Heart right ventricle (tissue), 16 donors: ENCODE measurements at regions not wholly inside any gene's neighbourhood (a gene's known extent, or its start where the extent isn't known, plus 50 kb on each side); places are given as distances from the start of the nearest gene placed in this dataset.

Source experiments
- ATAC-seq, 8 donors: fragments of 200-7000 bp; cut with Tn5 transposase; one replicate each; pipeline ENCODE4 v1.9.1; 2020; ENCODE audit warnings: mild to moderate bottlenecking in 8 of 8, moderate library complexity in 8 of 8, moderate number of reproducible peaks in 1 of 8
- DNase-seq, 2 donors: peaks; one replicate each; pipeline ENCODE4 v3.0.0-alpha.2; 2020
- H3K27ac ChIP-seq, 10 donors: fragments of 200-600 bp; sonication (generic) in 2 of 10; one replicate each; pipeline versions ENCODE4 v1.5.0 to v1.8.0; 2020 to 2022; ENCODE audit warnings: mild to moderate bottlenecking in 3 of 10
- H3K27me3 ChIP-seq, 7 donors: fragments of 200-600 bp; one replicate each; pipeline ENCODE4 v1.8.0; 2021 to 2022; ENCODE audit warnings: mild to moderate bottlenecking in 2 of 7
- H3K36me3 ChIP-seq, 9 donors: fragments of 200-600 bp; sonication (generic) in 1 of 9; one replicate each; pipeline versions ENCODE4 v1.5.0 to v1.8.0; 2020 to 2022; ENCODE audit warnings: mild to moderate bottlenecking in 2 of 9
- H3K4me1 ChIP-seq, 9 donors: fragments of 200-600 bp; sonication (generic) in 1 of 9; one replicate each; pipeline versions ENCODE4 v1.5.0 to v1.8.0; 2020 to 2022; ENCODE audit warnings: mild to moderate bottlenecking in 4 of 9
- H3K4me3 ChIP-seq, 10 donors: fragments of 200-600 bp; sonication (generic) in 2 of 10; one replicate each; pipeline versions ENCODE4 v1.5.0 to v1.8.0; 2020 to 2022; ENCODE audit warnings: mild to moderate bottlenecking in 7 of 10, moderate library complexity in 2 of 10
- H3K9me3 ChIP-seq, 11 donors: fragments of 200-600 bp in 10 of 11; sonication (generic) in 2 of 11; one replicate each; pipeline versions ENCODE4 v1.5.0 to v1.8.0; 2013 to 2022; ENCODE audit warnings: mild to moderate bottlenecking in 2 of 11, control low read depth in 1 of 11, moderate library complexity in 1 of 11
- CTCF ChIP-seq, 9 donors: fragments of 200-600 bp; sonication (generic) in 2 of 9; IDR thresholded peaks; one replicate each; pipeline versions ENCODE4 v1.5.0 to v1.8.0; 2021 to 2022; ENCODE audit warnings: antibody characterized with exemption in 9 of 9, mild to moderate bottlenecking in 5 of 9, moderate library complexity in 1 of 9
- WGBS, 2 donors: extraction: QIAGEN DNeasy Blood & Tissue Kit; methylation state at CpG; one replicate each; pipeline ENCODE4 v1.1.7; 2013; ENCODE audit warnings: inconsistent platforms in 1 of 2; 5-methylcytosine and 5-hydroxymethylcytosine counted together
- intact Hi-C, 10 donors: fragments of 100-400 bp; cut with DNase I; formaldehyde crosslinking; loops; one replicate each; pipeline versions ENCODE4 v1.11.1 to v1.14.2; 2022
- donor health status: Arrhythmogenic right ventricular cardiomyopathy.
- donor health status: ischemic (EF 13 %, LVEDD 7.1; RV severe dilation, severe dysfunction).
- donor health status: healthy with polysubstance abuse.
- donor health status: DM: no; HTN: yes; CAD: no.
- donor health status: DM: no; HTN: no; CAD: no.
- donor health status: ischemic (EF 25% LVEDD 6.9; RV normal size, moderate dysfunction).
- donor health status: ischemic (EF 25% LVEDD 5.7; RV mildly dilated, moderate dysfunction).
- donor health status: healthy.
- donor health status: DM: yes; HTN: yes; CAD: no.
- donor health status: Ischemic cardiomyopathy.
- donor health status: ischemic (EF 35%, LVEDD 5.7; RV mildly dilated, moderate dysfunction).
- donor health status: nonischemic (EF 11% LVEDD 7.7; RV severe dilation, severe dysfunction).
- donor health status: DM: yes; HTN: yes; CAD: no.
- donor health status: PGD.
- donor health status: ischemic (EF 29% LVEDD 5.4; RV normal size, mild dysfunction).
- donor health status: nonischemic (EF 23%, LVEDD 6.1; RV moderate dilation, normal function).

DNA sequence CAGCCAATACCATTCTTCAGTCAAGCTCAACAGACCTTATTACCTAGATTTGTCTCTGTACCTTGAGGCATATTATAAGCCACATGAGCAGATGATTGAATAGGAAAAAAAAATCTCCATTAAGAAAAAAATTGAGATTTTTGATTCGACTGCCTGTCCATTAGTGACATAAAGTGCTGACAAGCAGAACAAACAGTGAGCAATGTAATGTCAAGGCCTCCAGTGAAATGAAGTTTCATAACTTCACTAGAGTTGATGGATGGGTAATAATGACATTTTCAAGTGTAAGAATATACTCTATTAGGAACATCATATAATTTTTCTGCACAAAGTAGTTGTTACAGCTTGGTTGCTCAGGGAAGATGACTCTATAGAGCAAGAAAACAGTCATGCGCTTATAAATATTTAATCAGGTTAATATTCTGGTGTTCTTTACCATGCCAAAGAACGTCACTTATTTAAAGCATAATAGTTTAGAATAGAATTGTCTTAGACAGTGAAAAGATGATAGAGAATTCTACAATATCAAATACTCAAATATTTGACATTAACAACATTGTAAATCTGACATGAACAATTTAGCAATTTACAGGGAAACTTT, 783.7 kb downstream of the EPHA7 start:
- intact Hi-C loops = no loop called here
- Histone ChIP-seq H3K4me3 (no peak overlapping the region), H3K27me3 (no peaks in the 10 kb centered on the region), H3K9me3 (no peaks in the 10 kb centered on the region), H3K36me3 (no peaks in the 10 kb centered on the region), H3K4me1 (no peaks in the 10 kb centered on the region), H3K27ac (no peak overlapping the region)
- TF ChIP-seq CTCF (IDR thresholded peaks at IDR 0.05) = no peak
- 90% methylated on average over 3 of the region's 3 CpGs for WGBS, 2 donors
- ATAC-seq (no peak), DNase-seq (no peak)

DNA sequence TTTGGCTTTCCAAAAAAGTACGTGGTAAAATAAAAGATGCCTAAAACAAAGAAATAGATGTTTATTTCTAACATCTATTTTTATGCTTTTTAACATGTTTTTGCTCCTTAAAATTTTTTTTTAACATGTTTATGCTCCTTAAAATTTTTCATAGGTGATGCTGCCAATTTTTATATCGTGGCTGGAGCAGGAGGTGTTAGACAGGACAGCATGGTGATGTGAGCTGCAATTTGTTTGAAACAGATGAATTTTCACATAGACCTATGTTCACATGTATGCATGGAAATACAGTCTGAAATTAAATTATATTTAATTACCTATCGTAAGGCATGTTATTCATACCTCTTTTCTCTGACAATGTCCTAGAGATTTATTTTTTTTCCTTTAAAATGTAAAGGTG, 784.8 kb downstream of the EPHA7 start:
- Histone ChIP-seq H3K4me1 (no peaks in the 10 kb centered on the region), H3K27me3 (no peaks in the 10 kb centered on the region), H3K9me3 (no peaks in the 10 kb centered on the region), H3K4me3 (no peak overlapping the region), H3K36me3 (no peaks in the 10 kb centered on the region), H3K27ac (no peak overlapping the region)
- ATAC-seq (no peak), DNase-seq (no peak)
- 59 to 61% methylated on average over 3 of the region's 3 CpGs for WGBS, 2 donors
- intact Hi-C loops = no loop called here
- TF ChIP-seq CTCF (IDR thresholded peaks at IDR 0.05) = no peak

DNA sequence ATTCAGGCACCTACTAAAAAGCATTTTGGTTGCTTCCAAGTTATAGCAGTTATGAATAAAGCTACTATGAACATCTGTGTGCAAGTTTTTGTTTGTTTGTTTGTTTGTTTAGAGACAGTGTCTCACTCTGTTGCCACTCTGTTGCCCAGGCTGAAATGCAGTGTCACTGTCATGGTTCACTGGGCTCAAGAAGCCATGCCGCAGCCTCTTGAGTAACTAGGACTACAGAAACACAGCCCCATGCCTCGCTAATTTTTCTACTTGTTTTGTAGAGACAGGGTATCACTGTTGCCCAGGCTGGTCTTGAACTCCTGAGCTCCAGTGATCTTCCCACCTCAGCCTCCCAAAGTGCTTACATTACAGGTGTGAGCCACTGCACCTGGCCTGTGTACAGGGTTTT, 795.9 kb downstream of the EPHA7 start:
- Histone ChIP-seq H3K4me3 (no peak overlapping the region), H3K27ac (no peak overlapping the region), H3K4me1 (no peaks in the 10 kb centered on the region), H3K27me3 (no peaks in the 10 kb centered on the region), H3K9me3 (peaks cover 0 to 9% (median 0%) of the 10 kb centered on the region in 11 donors), H3K36me3 (no peaks in the 10 kb centered on the region)
- 93 to 98% methylated on average over 2 of the region's 2 CpGs for WGBS, 2 donors
- intact Hi-C loops = no loop called here
- DNase-seq (no peak), ATAC-seq (no peak)
- no peak for TF ChIP-seq CTCF (IDR thresholded peaks at IDR 0.05)

DNA sequence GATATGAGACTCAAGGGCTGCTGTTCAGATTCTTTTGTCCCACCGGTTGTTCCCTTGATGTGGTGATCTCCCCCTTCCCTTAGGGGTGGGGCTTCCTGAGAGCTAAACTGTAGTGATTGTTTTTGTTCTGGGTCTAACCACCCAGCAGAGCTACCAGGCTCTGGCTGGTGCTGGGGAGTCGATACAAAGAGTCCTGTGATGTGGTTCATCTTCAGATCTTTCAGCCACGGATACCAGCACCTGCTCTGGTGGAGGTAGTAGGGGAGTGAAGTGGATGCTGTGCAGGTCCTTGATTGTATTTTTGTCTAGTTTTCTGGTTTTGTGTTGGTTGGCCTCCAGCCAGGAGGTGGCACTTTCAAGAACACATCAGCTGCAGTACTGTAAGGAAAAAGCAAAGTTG, 801.6 kb downstream of the EPHA7 start:
- intact Hi-C loops = no loop called here
- H3K4me1 ChIP-seq = no peaks in the 10 kb centered on the region
- WGBS, 2 donors = 82 to 84% methylated on average over 3 of the region's 3 CpGs
- ATAC-seq (no peak), DNase-seq (no peak)
- TF ChIP-seq CTCF (IDR thresholded peaks at IDR 0.05) = no peak
- H3K4me3 ChIP-seq = no peak overlapping the region
- H3K27me3 ChIP-seq = no peaks in the 10 kb centered on the region
- no peaks in the 10 kb centered on the region for H3K36me3 ChIP-seq
- H3K27ac ChIP-seq = no peak overlapping the region
- peaks cover 0 to 30% (median 6%) of the 10 kb centered on the region in 11 donors for H3K9me3 ChIP-seq
